Smooth muscle cell (in vitro differentiated cells): ENCODE measurements at regions not wholly inside any gene's neighbourhood (a gene's known extent, or its start where the extent isn't known, plus 50 kb on each side); places are given as distances from the start of the nearest gene placed in this dataset.
"Not testable (repeated sequence)": the region's sequence is repeated elsewhere in the genome, so short reads cannot be mapped to it uniquely, and the experiment has no call there.

Source experiments
- DNase-seq: peaks from one replicate; lab custom pipeline; 2025; ENCODE audit not compliant: unreplicated experiment; lab: John Stamatoyannopoulos, UW
- H2AFZ ChIP-seq: fragments of 200-600 bp; sonication (generic); 2 replicates; pipeline ENCODE4 v1.6.0; 2016; ENCODE audit warnings: antibody characterized with exemption, low read depth, mild to moderate bottlenecking
- H3F3A ChIP-seq: fragments of 200-600 bp; sonication (generic); 2 replicates; pipeline ENCODE4 v1.6.0; 2017; ENCODE audit warnings: antibody characterized with exemption, low read depth
- H3K27ac ChIP-seq: fragments of 200-600 bp; sonication (generic); 2 replicates; pipeline ENCODE4 v1.5.1; 2016; ENCODE audit warnings: low read depth, mild to moderate bottlenecking
- H3K27me3 ChIP-seq: fragments of 200-600 bp; sonication (generic); 2 replicates; pipeline ENCODE4 v1.6.1; 2016; ENCODE audit warnings: low read depth, mild to moderate bottlenecking
- H3K36me3 ChIP-seq: fragments of 200-600 bp; sonication (generic); 2 replicates; pipeline ENCODE4 v1.5.1; 2016; ENCODE audit warnings: low read depth
- H3K4me1 ChIP-seq: fragments of 200-600 bp; sonication (generic); 2 replicates; pipeline ENCODE4 v1.5.1; 2016; ENCODE audit warnings: low read depth
- H3K4me2 ChIP-seq: fragments of 200-600 bp; sonication (generic); 2 replicates; pipeline ENCODE4 v1.6.0; 2016; ENCODE audit warnings: mild to moderate bottlenecking
- H3K4me3 ChIP-seq: fragments of 200-600 bp; sonication (generic); 2 replicates; pipeline ENCODE4 v1.5.1; 2016; ENCODE audit warnings: mild to moderate bottlenecking
- H3K79me2 ChIP-seq: fragments of 200-600 bp; sonication (generic); 2 replicates; pipeline ENCODE4 v1.6.0; 2016; ENCODE audit warnings: low read depth, mild to moderate bottlenecking
- H3K9ac ChIP-seq: fragments of 200-600 bp; sonication (generic); 2 replicates; pipeline ENCODE4 v1.6.0; 2016; ENCODE audit warnings: low read depth
- H3K9me3 ChIP-seq: fragments of 200-600 bp; sonication (generic); replicated peaks from 2 replicates; pipeline ENCODE4 v1.5.1; 2016; ENCODE audit warnings: low read depth
- H4K20me1 ChIP-seq: fragments of 200-600 bp; sonication (generic); 2 replicates; pipeline ENCODE4 v1.6.0; 2016; ENCODE audit warnings: low read depth
- WGBS: methylation state at CpG from one replicate; pipeline ENCODE4 v1.1.7; 2016; ENCODE audit warnings: low lambda C conversion rate; 5-methylcytosine and 5-hydroxymethylcytosine counted together
- TF ChIP-seq, protein P1 (sequence below): fragments of 200-600 bp; sonication (generic); IDR thresholded peaks from 2 replicates; pipeline ENCODE4 v1.5.1; 2017; ENCODE audit warnings: borderline replicate concordance, mild to moderate bottlenecking, antibody characterized with exemption; ENCODE audit not compliant: insufficient read depth, poor library complexity, severe bottlenecking

DNA sequence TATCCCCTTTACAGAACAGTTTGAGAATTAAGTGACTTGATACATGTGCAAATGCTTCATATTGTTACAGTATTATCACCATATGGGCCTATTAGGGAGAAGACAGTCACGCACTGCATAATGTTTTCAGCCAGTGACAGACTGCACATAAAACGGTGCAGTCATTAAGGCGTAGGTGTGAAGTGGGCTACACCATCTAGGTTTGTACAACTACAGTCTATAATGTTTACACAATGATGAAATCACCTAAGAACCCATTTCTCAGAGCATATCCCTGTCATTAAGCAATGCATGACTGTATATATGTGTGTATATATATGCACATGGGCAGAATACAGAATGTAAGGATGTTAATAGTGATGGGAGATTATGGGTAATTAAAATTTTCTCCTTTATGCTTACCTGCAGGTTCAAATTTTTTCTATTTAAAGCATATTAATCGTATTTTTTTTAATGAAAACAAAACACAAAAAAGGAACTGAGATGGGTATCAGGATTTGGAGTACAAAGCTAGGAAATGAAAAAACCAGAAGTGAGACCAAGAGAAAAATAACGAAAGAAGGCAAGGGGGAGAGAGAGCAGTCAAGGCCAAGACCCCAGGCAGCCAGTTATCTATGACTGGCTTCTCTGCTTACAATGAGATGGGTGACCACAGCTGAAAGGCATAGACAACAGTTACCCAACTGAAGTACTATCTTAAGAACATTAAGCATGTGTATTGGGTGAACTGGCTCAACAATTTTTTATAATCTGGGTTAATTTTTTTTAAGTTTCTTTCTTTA is 122.9 kb upstream of the DAB1 start:
- no peaks in the 10 kb centered on the region for H4K20me1 ChIP-seq
- DNase-seq: no peak
- 85% methylated on average over 5 of the region's 5 CpGs for WGBS

DNA sequence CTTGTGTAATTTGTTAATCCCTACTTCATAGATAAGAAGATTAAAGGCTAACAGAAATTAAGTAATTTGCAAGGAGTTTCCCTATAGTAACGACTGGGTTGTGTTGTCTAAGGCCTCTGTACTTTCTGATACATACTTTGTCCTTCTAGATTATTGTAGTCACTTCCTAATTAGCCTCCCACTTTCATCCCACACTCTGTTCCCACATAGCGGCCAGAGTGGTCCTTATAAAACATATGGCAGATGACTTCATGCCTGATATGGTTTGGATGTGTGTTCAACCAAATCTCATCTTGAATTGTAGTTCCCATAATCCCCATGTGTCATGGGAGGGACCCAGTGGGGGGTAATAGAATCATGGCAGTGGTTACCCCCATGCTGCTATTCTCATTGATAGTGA is 120.5 kb upstream of the DAB1 start:
- H2AFZ ChIP-seq: no peak overlapping the region
- H3K9me3 ChIP-seq: no peaks in the 10 kb centered on the region
- no peak overlapping the region for H3K4me2 ChIP-seq
- no peaks in the 10 kb centered on the region for H3K36me3 ChIP-seq
- TF ChIP-seq, protein P1, sequence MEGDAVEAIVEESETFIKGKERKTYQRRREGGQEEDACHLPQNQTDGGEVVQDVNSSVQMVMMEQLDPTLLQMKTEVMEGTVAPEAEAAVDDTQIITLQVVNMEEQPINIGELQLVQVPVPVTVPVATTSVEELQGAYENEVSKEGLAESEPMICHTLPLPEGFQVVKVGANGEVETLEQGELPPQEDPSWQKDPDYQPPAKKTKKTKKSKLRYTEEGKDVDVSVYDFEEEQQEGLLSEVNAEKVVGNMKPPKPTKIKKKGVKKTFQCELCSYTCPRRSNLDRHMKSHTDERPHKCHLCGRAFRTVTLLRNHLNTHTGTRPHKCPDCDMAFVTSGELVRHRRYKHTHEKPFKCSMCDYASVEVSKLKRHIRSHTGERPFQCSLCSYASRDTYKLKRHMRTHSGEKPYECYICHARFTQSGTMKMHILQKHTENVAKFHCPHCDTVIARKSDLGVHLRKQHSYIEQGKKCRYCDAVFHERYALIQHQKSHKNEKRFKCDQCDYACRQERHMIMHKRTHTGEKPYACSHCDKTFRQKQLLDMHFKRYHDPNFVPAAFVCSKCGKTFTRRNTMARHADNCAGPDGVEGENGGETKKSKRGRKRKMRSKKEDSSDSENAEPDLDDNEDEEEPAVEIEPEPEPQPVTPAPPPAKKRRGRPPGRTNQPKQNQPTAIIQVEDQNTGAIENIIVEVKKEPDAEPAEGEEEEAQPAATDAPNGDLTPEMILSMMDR: no peak
- no peaks in the 10 kb centered on the region for H3K4me1 ChIP-seq
- 37% methylated on average over 2 of the region's 2 CpGs for WGBS
- H3K9ac ChIP-seq: no peak overlapping the region
- H3F3A ChIP-seq: no peaks in the 10 kb centered on the region
- no peaks in the 10 kb centered on the region for H3K27me3 ChIP-seq
- no peak overlapping the region for H3K27ac ChIP-seq
- no peaks in the 10 kb centered on the region for H3K79me2 ChIP-seq
- no peaks in the 10 kb centered on the region for H4K20me1 ChIP-seq
- no peak for DNase-seq
- no peak overlapping the region for H3K4me3 ChIP-seq

More for the DNA sequence above, 122.9 kb upstream of the DAB1 start:
- H3K79me2 ChIP-seq: no peaks in the 10 kb centered on the region
- H3K4me2 ChIP-seq: no peak overlapping the region
- TF ChIP-seq, protein P1: no peak
- no peak overlapping the region for H3K9ac ChIP-seq
- no peaks in the 10 kb centered on the region for H3F3A ChIP-seq
- H2AFZ ChIP-seq: no peak overlapping the region
- no peaks in the 10 kb centered on the region for H3K36me3 ChIP-seq
- H3K4me3 ChIP-seq: no peak overlapping the region
- H3K27ac ChIP-seq: no peak overlapping the region
- no peaks in the 10 kb centered on the region for H3K27me3 ChIP-seq
- no peaks in the 10 kb centered on the region for H3K9me3 ChIP-seq
- H3K4me1 ChIP-seq: no peaks in the 10 kb centered on the region

DNA sequence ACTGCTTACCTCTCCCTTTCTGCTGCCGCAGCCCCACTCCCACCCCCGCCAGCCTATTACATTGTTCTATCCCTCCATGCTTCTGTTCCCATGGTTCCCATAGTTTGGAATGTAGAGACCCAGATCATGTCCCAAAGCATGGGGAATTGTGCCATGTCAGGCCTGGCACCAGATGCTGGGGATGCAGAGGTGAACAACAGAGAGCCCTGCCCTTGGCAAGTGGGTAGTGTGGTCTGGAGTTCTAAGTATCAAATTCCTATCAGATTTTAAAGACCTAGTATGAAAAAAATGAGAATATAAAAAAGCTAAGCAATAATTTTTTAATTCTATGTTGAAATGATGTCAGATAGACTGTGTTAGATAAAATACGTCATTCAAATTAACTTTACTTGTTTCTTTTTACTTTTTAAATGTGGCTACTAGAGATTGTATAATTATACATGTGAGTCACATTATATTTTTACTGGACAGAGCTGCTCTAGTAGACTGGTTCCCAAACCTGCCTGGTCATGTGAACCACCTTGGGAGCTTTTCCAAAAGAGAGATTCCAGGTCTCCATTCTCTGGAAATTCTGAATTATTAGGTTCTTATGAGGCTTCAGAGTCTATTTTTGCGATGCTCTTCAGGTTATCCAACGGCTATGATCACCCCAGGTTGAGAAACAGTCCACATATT is 113.0 kb upstream of the DAB1 start:
- H2AFZ ChIP-seq: no peak overlapping the region
- no peaks in the 10 kb centered on the region for H4K20me1 ChIP-seq
- no peaks in the 10 kb centered on the region for H3K9me3 ChIP-seq
- no peak for DNase-seq
- H3K9ac ChIP-seq: no peak overlapping the region
- H3K4me1 ChIP-seq: no peaks in the 10 kb centered on the region
- H3K27ac ChIP-seq: no peak overlapping the region
- no peak overlapping the region for H3K4me2 ChIP-seq
- H3K36me3 ChIP-seq: no peaks in the 10 kb centered on the region
- no peak overlapping the region for H3K4me3 ChIP-seq
- TF ChIP-seq, protein P1: no peak
- WGBS: 64% methylated on average over 5 of the region's 5 CpGs
- H3K27me3 ChIP-seq: no peaks in the 10 kb centered on the region
- no peaks in the 10 kb centered on the region for H3K79me2 ChIP-seq
- no peaks in the 10 kb centered on the region for H3F3A ChIP-seq

DNA sequence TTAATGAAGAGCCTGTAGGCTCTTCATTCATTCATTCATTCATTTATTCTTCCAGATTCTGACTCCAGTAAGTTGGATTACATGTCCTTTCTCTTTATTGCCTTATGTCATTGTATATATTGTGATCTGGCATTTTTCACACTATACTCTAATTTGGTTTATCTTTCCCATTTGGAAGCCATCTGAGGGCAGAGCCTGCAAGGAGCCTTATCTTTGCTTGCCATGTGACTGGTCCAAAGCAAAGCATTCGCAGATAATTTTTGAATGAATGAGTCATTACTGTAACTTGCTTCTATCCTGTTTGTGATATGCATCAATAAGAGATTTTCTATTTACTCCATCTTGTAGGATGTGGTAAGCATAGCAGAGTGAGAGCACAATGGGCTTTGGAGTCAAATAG is 108.4 kb upstream of the DAB1 start:
- Histone ChIP-seq H3K4me1 (no peaks in the 10 kb centered on the region), H3K9ac (no peak overlapping the region), H3K4me2 (no peak overlapping the region), H3K36me3 (no peaks in the 10 kb centered on the region), H3K9me3 (no peaks in the 10 kb centered on the region), H3K27me3 (no peaks in the 10 kb centered on the region), H3K27ac (no peak overlapping the region), H4K20me1 (no peaks in the 10 kb centered on the region), H3K79me2 (no peaks in the 10 kb centered on the region), H3F3A (no peaks in the 10 kb centered on the region), H3K4me3 (no peak overlapping the region), H2AFZ (no peak overlapping the region)
- no peak for DNase-seq
- TF ChIP-seq, protein P1: no peak
- 69% methylated on average over 1 of the region's 1 CpG for WGBS

DNA sequence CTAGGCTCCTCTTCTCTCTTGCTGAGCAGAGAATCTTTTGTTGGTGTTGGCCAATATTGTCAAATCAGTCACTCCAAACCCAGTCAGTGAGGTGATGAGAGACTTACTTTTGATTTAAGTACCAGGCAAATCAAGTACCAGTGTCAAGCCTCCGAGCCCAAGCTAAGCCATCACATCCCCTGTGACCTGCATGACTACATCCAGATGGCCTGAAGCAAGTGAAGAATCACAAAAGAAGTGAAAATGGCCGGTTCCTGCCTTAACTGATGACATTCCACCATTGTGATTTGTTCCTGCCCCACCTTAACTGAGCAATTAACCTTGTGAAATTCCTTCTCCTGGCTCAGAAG is 107.0 kb upstream of the DAB1 start:
- H3K36me3 ChIP-seq, H3K4me2 ChIP-seq, H2AFZ ChIP-seq, H3K9ac ChIP-seq, DNase-seq, H3K9me3 ChIP-seq, H3F3A ChIP-seq, H3K4me1 ChIP-seq, H4K20me1 ChIP-seq, H3K4me3 ChIP-seq, H3K79me2 ChIP-seq, H3K27me3 ChIP-seq, H3K27ac ChIP-seq: not testable (repeated sequence)
- whole genome bisulfite sequencing: 47% methylated on average over 2 of the region's 2 CpGs
